Fibroblast of mammary gland (primary cell): ENCODE measurements at regions not wholly inside any gene's neighbourhood (a gene's known extent, or its start where the extent isn't known, plus 50 kb on each side); places are given as distances from the start of the nearest gene placed in this dataset.

Experiments
- DNase-seq: peaks from one replicate; pipeline ENCODE4 v3.0.0-alpha.2; 2010; ENCODE audit warnings: low read depth
- H3K4me3 ChIP-seq: 2 replicates; pipeline ENCODE4 v1.5.1; 2011; ENCODE audit warnings: low read depth, mild to moderate bottlenecking, low read length, moderate library complexity; ENCODE audit not compliant: control insufficient read depth
- CTCF ChIP-seq: conservative IDR thresholded peaks from 2 replicates; pipeline ENCODE4 v1.5.1; 2011; ENCODE audit warnings: low read depth, low read length, inconsistent platforms; ENCODE audit not compliant: control insufficient read depth, insufficient read depth

GRCh38 chr18:59047321-59048047 lies 92.2 kb upstream of the SEC11C start:
- no peak for TF ChIP-seq CTCF
- DNase-seq = no peak
- no peak overlapping the region for H3K4me3 ChIP-seq

GRCh38 chr18:59048048-59048363 lies 91.7 kb upstream of the SEC11C start:
- DNase-seq = no peak
- TF ChIP-seq CTCF = no peak
- H3K4me3 ChIP-seq = no peak overlapping the region

GRCh38 chr18:59048378-59048777 lies 91.3 kb upstream of the SEC11C start:
- no peak for DNase-seq
- H3K4me3 ChIP-seq = no peak overlapping the region
- TF ChIP-seq CTCF = no peak

- no peak for TF ChIP-seq CTCF
- no peak for DNase-seq
- no peak overlapping the region for H3K4me3 ChIP-seq
Measured at GRCh38 chr18:59049721-59050660, 89.7 kb upstream of the SEC11C start.

GRCh38 chr18:59050661-59051057 lies 89.0 kb upstream of the SEC11C start:
- no peak overlapping the region for H3K4me3 ChIP-seq

More at GRCh38 chr18:59050661-59051057, 89.0 kb upstream of the SEC11C start:
- DNase-seq = no peak
- TF ChIP-seq CTCF = no peak
